ENCODE measurements at regions not wholly inside any gene's neighbourhood (a gene's known extent, or its start where the extent isn't known, plus 50 kb on each side); places are given as distances from the start of the nearest gene placed in this dataset.

DNA sequence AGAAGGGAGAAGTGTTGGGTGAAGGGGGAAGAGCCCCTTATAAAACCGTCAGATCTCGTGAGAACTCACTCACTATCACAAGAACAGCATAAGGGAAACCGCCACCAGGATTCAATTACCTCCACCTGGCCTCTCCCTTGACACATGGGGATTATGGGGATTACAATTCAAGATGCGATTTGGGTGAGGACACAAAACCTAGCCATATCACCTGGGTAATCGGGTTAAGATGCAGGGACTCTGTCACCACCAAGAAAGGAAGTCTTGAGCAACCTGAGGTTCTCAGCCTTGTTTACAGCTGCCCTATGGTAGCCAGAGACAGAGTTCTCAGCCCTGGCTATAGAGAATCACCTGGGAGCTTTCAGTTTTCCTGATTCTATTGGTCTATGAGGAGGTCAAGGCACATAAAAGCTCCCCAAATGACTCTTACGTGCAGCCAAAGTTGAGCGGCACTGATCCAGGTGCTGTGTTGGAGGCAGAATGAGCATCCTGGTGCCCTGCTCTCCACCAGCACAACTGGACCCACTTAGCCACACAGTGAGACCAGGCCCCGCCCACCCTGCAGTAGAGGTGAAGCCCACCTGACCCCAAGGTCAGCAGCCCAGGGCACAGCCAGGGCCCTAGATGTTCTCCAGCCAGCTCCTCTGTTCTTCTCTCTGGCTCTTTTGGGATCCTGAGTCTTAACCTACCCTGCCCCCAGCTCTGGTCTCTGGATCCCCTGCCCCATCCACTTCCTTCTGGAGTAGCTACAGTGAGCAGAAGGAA lies 138.5 kb upstream of the CDH5 start:
- no peak for DNase-seq (ENCODE audit: low spot score)
- TF ChIP-seq, protein P1, sequence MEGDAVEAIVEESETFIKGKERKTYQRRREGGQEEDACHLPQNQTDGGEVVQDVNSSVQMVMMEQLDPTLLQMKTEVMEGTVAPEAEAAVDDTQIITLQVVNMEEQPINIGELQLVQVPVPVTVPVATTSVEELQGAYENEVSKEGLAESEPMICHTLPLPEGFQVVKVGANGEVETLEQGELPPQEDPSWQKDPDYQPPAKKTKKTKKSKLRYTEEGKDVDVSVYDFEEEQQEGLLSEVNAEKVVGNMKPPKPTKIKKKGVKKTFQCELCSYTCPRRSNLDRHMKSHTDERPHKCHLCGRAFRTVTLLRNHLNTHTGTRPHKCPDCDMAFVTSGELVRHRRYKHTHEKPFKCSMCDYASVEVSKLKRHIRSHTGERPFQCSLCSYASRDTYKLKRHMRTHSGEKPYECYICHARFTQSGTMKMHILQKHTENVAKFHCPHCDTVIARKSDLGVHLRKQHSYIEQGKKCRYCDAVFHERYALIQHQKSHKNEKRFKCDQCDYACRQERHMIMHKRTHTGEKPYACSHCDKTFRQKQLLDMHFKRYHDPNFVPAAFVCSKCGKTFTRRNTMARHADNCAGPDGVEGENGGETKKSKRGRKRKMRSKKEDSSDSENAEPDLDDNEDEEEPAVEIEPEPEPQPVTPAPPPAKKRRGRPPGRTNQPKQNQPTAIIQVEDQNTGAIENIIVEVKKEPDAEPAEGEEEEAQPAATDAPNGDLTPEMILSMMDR (IDR thresholded peaks at IDR 0.05; ENCODE audit: extremely low read depth, missing control alignments) = no peak

GRCh38 chr16:66226762-66227161 lies 139.7 kb upstream of the CDH5 start:
- no peak for DNase-seq (ENCODE audit: low spot score)
- TF ChIP-seq, protein P1 (IDR thresholded peaks at IDR 0.05; ENCODE audit: extremely low read depth, missing control alignments) = no peak

DNA sequence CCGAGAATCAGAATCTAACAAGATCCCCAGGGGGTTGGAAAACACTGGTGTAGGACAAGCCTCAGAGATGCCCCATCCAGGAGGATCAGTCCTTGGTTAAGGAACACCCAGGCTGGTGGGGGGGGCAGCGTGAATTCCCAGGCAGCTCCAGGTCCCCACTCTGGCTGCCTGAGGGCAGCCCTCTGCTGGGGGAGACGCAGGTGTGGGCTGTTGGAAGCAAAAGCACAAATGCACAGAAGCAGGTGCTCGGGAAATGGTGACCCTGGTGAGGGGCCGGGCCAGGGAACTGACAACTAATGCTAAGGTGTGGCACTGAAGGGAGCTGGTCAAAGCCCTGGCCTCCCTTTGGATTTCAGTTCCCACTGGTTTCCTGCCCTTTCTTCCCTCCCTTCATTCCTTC lies 140.8 kb upstream of the CDH5 start:
- TF ChIP-seq, protein P1 (IDR thresholded peaks at IDR 0.05; ENCODE audit: extremely low read depth, missing control alignments) = no peak
- no peak for DNase-seq (ENCODE audit: low spot score)

DNA sequence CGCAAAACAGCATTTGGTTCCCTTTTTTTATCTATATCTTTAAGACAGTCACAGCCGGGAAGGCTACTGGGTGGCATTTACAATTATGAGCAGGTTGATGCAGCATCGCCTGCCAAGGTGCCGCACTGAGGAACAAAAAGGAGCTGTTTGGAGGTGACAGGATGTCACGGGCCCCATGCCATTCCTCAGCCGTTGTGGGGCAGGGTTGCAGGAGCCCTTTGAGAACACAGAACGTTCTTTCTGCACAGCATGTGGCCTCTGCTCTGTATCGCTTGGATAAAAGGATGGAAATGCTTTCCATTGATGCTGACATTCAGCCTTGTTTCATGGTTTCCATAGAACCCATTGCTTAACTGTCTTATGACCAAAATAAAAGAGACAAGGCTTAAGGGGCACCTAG lies 141.9 kb upstream of the CDH5 start:
- TF ChIP-seq, protein P1 (IDR thresholded peaks at IDR 0.05; ENCODE audit: extremely low read depth, missing control alignments) = no peak
- DNase-seq (ENCODE audit: low spot score) = no peak

GRCh38 chr16:66224186-66224585 lies 142.3 kb upstream of the CDH5 start:
- TF ChIP-seq, protein P1 (IDR thresholded peaks at IDR 0.05; ENCODE audit: extremely low read depth, missing control alignments) = no peak
- no peak for DNase-seq (ENCODE audit: low spot score)

- DNase-seq (ENCODE audit: low spot score) = no peak
- TF ChIP-seq, protein P1 (IDR thresholded peaks at IDR 0.05; ENCODE audit: extremely low read depth, missing control alignments) = no peak
These were observed 143.2 kb upstream of the CDH5 start for GRCh38 chr16:66223176-66223780.

- TF ChIP-seq, protein P1 (IDR thresholded peaks at IDR 0.05; ENCODE audit: extremely low read depth, missing control alignments) = no peak
- no peak for DNase-seq (ENCODE audit: low spot score)
These were observed 143.7 kb upstream of the CDH5 start for GRCh38 chr16:66222756-66223155.
